Prostate gland (tissue), 2 donors: ENCODE measurements at regions not wholly inside any gene's neighbourhood (a gene's known extent, or its start where the extent isn't known, plus 50 kb on each side); places are given as distances from the start of the nearest gene placed in this dataset.

Source experiments
- CTCF ChIP-seq, 4 experiments: fragments of 200-600 bp in 2 of 4; fragments of 450-650 bp in 2 of 4; sonication (generic) in 2 of 4; IDR thresholded peaks; 1 replicate in 3 of 4; 2 replicates in 1 of 4; pipeline ENCODE4 v1.5.1; 2016 to 2019; ENCODE audit warnings: antibody characterized with exemption in 4 of 4, mild to moderate bottlenecking in 2 of 4, moderate library complexity in 2 of 4
- POLR2A ChIP-seq: fragments of 450-650 bp; IDR thresholded peaks from one replicate; pipeline ENCODE4 v1.6.1; 2016; ENCODE audit warnings: antibody characterized with exemption, mild to moderate bottlenecking
- POLR2AphosphoS5 ChIP-seq: sonication (generic); formaldehyde crosslinking; IDR thresholded peaks from one replicate; pipeline ENCODE4 v1.6.1; 2017; ENCODE audit warnings: antibody characterized with exemption

GRCh38 chr9:74255489-74255984, 241.6 kb upstream of the RORB start:
- TF ChIP-seq CTCF (IDR thresholded peaks at IDR 0.05) (no peak), POLR2A (no peak), POLR2AphosphoS5 (no peak)
